Mucosa of descending colon (tissue), 3 donors: ENCODE measurements at regions not wholly inside any gene's neighbourhood (a gene's known extent, or its start where the extent isn't known, plus 50 kb on each side); places are given as distances from the start of the nearest gene placed in this dataset.
A peak's percentile ranks its signal among the peaks of the same experiment; 100 is the strongest.
"Not testable (repeated sequence)": the region's sequence is repeated elsewhere in the genome, so short reads cannot be mapped to it uniquely, and the experiment has no call there.

Experiments used
- ATAC-seq: fragments of 200-7000 bp; cut with Tn5 transposase; one replicate; pipeline ENCODE4 v1.9.1; 2020; ENCODE audit warnings: mild to moderate bottlenecking, moderate library complexity
- DNase-seq, 3 donors: peaks; one replicate each; pipeline ENCODE4 v3.0.0-alpha.2; 2020
- H3K36me3 ChIP-seq: fragments of 200-600 bp; one replicate; pipeline ENCODE4 v1.8.0; 2021; ENCODE audit warnings: low read depth, mild to moderate bottlenecking
- H3K4me1 ChIP-seq: fragments of 200-600 bp; one replicate; pipeline ENCODE4 v1.8.0; 2021; ENCODE audit warnings: low read depth, mild to moderate bottlenecking
- H3K4me3 ChIP-seq: fragments of 200-600 bp; one replicate; pipeline ENCODE4 v1.8.0; 2021; ENCODE audit warnings: mild to moderate bottlenecking
- H3K9me3 ChIP-seq: fragments of 200-600 bp; one replicate; pipeline ENCODE4 v1.8.0; 2021; ENCODE audit warnings: mild to moderate bottlenecking
- CTCF ChIP-seq: fragments of 200-600 bp; IDR thresholded peaks from one replicate; pipeline ENCODE4 v1.8.0; 2022; ENCODE audit warnings: antibody characterized with exemption, mild to moderate bottlenecking
- intact Hi-C, 2 donors: fragments of 100-400 bp; cut with DNase I in 1 of 2; cut with micrococcal nuclease in 1 of 2; formaldehyde crosslinking; loops; one replicate each; pipeline versions ENCODE4 v1.11.0 to v1.11.1; 2022; cut with DNase I, micrococcal nuclease
- donor health status: DM: no; HTN: no; CAD: no; lungs with moderate emphysema.
- donor health status: DM: no; HTN: no; CAD: no.
- donor health status: DM: no; HTN: yes; CAD: no.

- DNase-seq: no peak
- Histone ChIP-seq H3K9me3 (peaks cover 6% of the 10 kb centered on the region), H3K4me1 (no peaks in the 10 kb centered on the region), H3K4me3 (no peak overlapping the region), H3K36me3 (no peaks in the 10 kb centered on the region)
- no peak for ATAC-seq
- no peak for TF ChIP-seq CTCF
- intact Hi-C loops: no loop called here
Observed at GRCh38 chr18:70582981-70583380, 294.1 kb downstream of the SOCS6 start.

- Histone ChIP-seq H3K9me3 (no peaks in the 10 kb centered on the region), H3K4me1 (no peaks in the 10 kb centered on the region), H3K36me3 (no peaks in the 10 kb centered on the region), H3K4me3 (no peak overlapping the region)
- no peak for TF ChIP-seq CTCF
- peak in 1 of 3 donors; percentile 7 for DNase-seq
- ATAC-seq: no peak
- intact Hi-C loops: no loop called here
Observed at GRCh38 chr18:70578480-70578879, 289.6 kb downstream of the SOCS6 start.

- DNase-seq: no peak
- Histone ChIP-seq H3K36me3 (no peaks in the 10 kb centered on the region), H3K9me3 (no peaks in the 10 kb centered on the region), H3K4me3 (no peak overlapping the region), H3K4me1 (no peaks in the 10 kb centered on the region)
- TF ChIP-seq CTCF: no peak
- intact Hi-C loops: no loop called here
- peak; percentile 62 for ATAC-seq
Observed at GRCh38 chr18:70577023-70577420, 288.2 kb downstream of the SOCS6 start.

- Histone ChIP-seq H3K9me3 (no peaks in the 10 kb centered on the region), H3K4me3 (no peak overlapping the region), H3K36me3 (no peaks in the 10 kb centered on the region), H3K4me1 (no peaks in the 10 kb centered on the region)
- ATAC-seq: no peak
- no peak for DNase-seq
- TF ChIP-seq CTCF: no peak
- intact Hi-C loops: no loop called here
Observed at GRCh38 chr18:70576276-70577022, 287.6 kb downstream of the SOCS6 start.

- DNase-seq, H3K4me3 ChIP-seq, H3K36me3 ChIP-seq, H3K4me1 ChIP-seq, H3K9me3 ChIP-seq, ATAC-seq, intact Hi-C loops: not testable (repeated sequence)
Observed at GRCh38 chr18:70574951-70575350, 286.1 kb downstream of the SOCS6 start.

- DNase-seq, intact Hi-C loops, ATAC-seq, H3K4me1 ChIP-seq, H3K36me3 ChIP-seq, H3K9me3 ChIP-seq, H3K4me3 ChIP-seq: not testable (repeated sequence)
Observed at GRCh38 chr18:70569647-70570046, 280.8 kb downstream of the SOCS6 start.

GRCh38 chr18:70559446-70559845, 270.6 kb downstream of the SOCS6 start:
- ATAC-seq (no peak), DNase-seq (no peak)
- no peaks in the 10 kb centered on the region for H3K9me3 ChIP-seq
- no peaks in the 10 kb centered on the region for H3K36me3 ChIP-seq
- H3K4me3 ChIP-seq: no peak overlapping the region
- H3K4me1 ChIP-seq: no peaks in the 10 kb centered on the region
- TF ChIP-seq CTCF: no peak
- intact Hi-C loops: no loop called here
